Keratinocyte (primary cell): ENCODE measurements at regions not wholly inside any gene's neighbourhood (a gene's known extent, or its start where the extent isn't known, plus 50 kb on each side); places are given as distances from the start of the nearest gene placed in this dataset.

ENCODE experiments used
- DNase-seq: peaks from one replicate; pipeline ENCODE4 v3.0.0-alpha.2; 2011; ENCODE audit warnings: low read depth, missing footprints, low spot score
- FAIRE-seq: peaks from 2 replicates; lab custom pipeline; 2011; peaks lifted over from hg19 to GRCh38; lab: Jason Lieb, UNC
- H2AFZ ChIP-seq: 2 replicates; pipeline ENCODE4 v1.6.0; 2012; ENCODE audit warnings: low read length, control low read depth, inconsistent platforms; ENCODE audit not compliant: control insufficient read depth
- H3K27ac ChIP-seq: 2 replicates; pipeline ENCODE4 v1.5.1; 2011; ENCODE audit warnings: low read length; ENCODE audit not compliant: control insufficient read depth, insufficient read depth
- H3K27me3 ChIP-seq: 3 replicates; pipeline ENCODE4 v1.6.0; 2011; ENCODE audit warnings: low read length; ENCODE audit not compliant: control insufficient read depth, insufficient read depth; ENCODE audit errors: extremely low read depth
- H3K36me3 ChIP-seq, 2 experiments: 2 replicates in 1 of 2; 3 replicates in 1 of 2; pipeline ENCODE4 v1.5.1; 2011; ENCODE audit warnings: low read length in 2 of 2, mild to moderate bottlenecking in 1 of 2; ENCODE audit not compliant: control insufficient read depth in 2 of 2, insufficient read depth in 2 of 2; ENCODE audit errors: extremely low read depth in 1 of 2
- H3K4me1 ChIP-seq: 3 replicates; pipeline ENCODE4 v1.5.1; 2011; ENCODE audit warnings: low read length; ENCODE audit not compliant: control insufficient read depth, insufficient read depth; ENCODE audit errors: extremely low read depth
- H3K4me2 ChIP-seq: 3 replicates; pipeline ENCODE4 v1.6.0; 2011; ENCODE audit warnings: low read depth, low read length; ENCODE audit not compliant: control insufficient read depth, insufficient read depth; ENCODE audit errors: extremely low read depth
- H3K4me3 ChIP-seq, 3 experiments: fragments of 200-600 bp in 1 of 3; sonication (generic) in 1 of 3; 2 replicates in 2 of 3; 3 replicates in 1 of 3; pipeline ENCODE4 v1.5.1; 2011 to 2016; ENCODE audit warnings: low read length in 3 of 3, mild to moderate bottlenecking in 3 of 3, control low read depth in 2 of 3, inconsistent platforms in 1 of 3, low read depth in 1 of 3, mixed read lengths in 1 of 3, mixed run types in 1 of 3, moderate library complexity in 1 of 3; ENCODE audit not compliant: control insufficient read depth in 2 of 3, insufficient read depth in 2 of 3; ENCODE audit errors: extremely low read depth in 1 of 3
- H3K79me2 ChIP-seq: 2 replicates; pipeline ENCODE4 v1.6.0; 2012; ENCODE audit warnings: low read length; ENCODE audit not compliant: control insufficient read depth, insufficient read depth
- H3K9ac ChIP-seq: 3 replicates; pipeline ENCODE4 v1.6.0; 2011; ENCODE audit warnings: low read length; ENCODE audit not compliant: control insufficient read depth, insufficient read depth; ENCODE audit errors: extremely low read depth
- H3K9me1 ChIP-seq: 3 replicates; pipeline ENCODE4 v1.6.0; 2011; ENCODE audit warnings: low read length; ENCODE audit not compliant: control insufficient read depth, insufficient read depth; ENCODE audit errors: extremely low read depth
- H3K9me3 ChIP-seq: 2 replicates; pipeline ENCODE4 v1.5.1; 2012; ENCODE audit warnings: low read depth, low read length; ENCODE audit not compliant: control insufficient read depth
- H4K20me1 ChIP-seq: 3 replicates; pipeline ENCODE4 v1.6.0; 2011; ENCODE audit warnings: low read length; ENCODE audit not compliant: control insufficient read depth, insufficient read depth; ENCODE audit errors: extremely low read depth
- EZH2 ChIP-seq: IDR thresholded peaks from one replicate; pipeline ENCODE4 v1.6.1; 2012; ENCODE audit warnings: inconsistent platforms, mild to moderate bottlenecking, low read length, moderate library complexity
- dilution Hi-C: fragments of 300-500 bp; cut with MboI; formaldehyde crosslinking; loops from one replicate; pipeline ENCODE4 v1.7.0; 2020; ENCODE audit warnings: low sequenced_read_pairs; ENCODE audit not compliant: extremely low pct_ligation_motif_present
- TF ChIP-seq, protein P1 (sequence below), 3 experiments: IDR thresholded peaks in 1 of 3; conservative IDR thresholded peaks in 1 of 3; optimal IDR thresholded peaks in 1 of 3; 2 replicates in 2 of 3; 3 replicates in 1 of 3; pipeline versions ENCODE3 to v1.5.1; 2011; ENCODE audit warnings: low read length in 3 of 3, mild to moderate bottlenecking in 3 of 3, moderate library complexity in 2 of 3, control low read depth in 1 of 3, inconsistent platforms in 1 of 3; ENCODE audit not compliant: insufficient read depth in 2 of 3; ENCODE audit errors: extremely low read depth in 1 of 3

DNA sequence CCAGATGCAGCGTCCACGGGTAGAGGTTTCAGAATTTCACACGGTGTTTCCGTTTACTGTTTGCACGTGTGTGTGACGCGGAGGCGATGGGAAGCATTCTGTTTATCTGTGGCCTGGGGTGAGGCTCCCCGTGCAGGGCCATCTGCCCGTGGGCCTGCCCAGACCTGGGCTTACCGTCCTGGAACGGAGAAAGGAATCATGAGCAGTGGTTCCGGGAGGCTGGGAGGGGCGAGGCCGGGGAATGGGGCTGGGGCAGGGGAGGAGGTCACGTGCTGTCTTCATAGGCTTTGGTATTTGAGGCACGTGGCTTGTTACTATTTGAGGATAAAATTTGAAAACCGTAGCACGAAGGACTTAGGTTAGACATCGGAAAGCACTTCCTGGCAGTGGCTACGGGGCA, 77.9 kb downstream of the RTP5 start:
- H4K20me1 ChIP-seq, result no peaks in the 10 kb centered on the region
- no peaks in the 10 kb centered on the region for H3K4me1 ChIP-seq
- H3K79me2 ChIP-seq, result no peaks in the 10 kb centered on the region
- no peak overlapping the region for H3K27ac ChIP-seq
- H3K4me2 ChIP-seq, result no peak overlapping the region
- no peaks in the 10 kb centered on the region for H3K36me3 ChIP-seq
- FAIRE-seq (no peak), DNase-seq (no peak)
- no peak overlapping the region for H3K9ac ChIP-seq
- H3K4me3 ChIP-seq, result no peak overlapping the region
- no peaks in the 10 kb centered on the region for H3K9me3 ChIP-seq
- H3K27me3 ChIP-seq, result no peaks in the 10 kb centered on the region
- TF ChIP-seq EZH2, result no peak
- TF ChIP-seq, protein P1, sequence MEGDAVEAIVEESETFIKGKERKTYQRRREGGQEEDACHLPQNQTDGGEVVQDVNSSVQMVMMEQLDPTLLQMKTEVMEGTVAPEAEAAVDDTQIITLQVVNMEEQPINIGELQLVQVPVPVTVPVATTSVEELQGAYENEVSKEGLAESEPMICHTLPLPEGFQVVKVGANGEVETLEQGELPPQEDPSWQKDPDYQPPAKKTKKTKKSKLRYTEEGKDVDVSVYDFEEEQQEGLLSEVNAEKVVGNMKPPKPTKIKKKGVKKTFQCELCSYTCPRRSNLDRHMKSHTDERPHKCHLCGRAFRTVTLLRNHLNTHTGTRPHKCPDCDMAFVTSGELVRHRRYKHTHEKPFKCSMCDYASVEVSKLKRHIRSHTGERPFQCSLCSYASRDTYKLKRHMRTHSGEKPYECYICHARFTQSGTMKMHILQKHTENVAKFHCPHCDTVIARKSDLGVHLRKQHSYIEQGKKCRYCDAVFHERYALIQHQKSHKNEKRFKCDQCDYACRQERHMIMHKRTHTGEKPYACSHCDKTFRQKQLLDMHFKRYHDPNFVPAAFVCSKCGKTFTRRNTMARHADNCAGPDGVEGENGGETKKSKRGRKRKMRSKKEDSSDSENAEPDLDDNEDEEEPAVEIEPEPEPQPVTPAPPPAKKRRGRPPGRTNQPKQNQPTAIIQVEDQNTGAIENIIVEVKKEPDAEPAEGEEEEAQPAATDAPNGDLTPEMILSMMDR (optimal IDR thresholded peaks at IDR 0.05 in 1 of 3, IDR thresholded peaks at IDR 0.05 in 1 of 3, conservative IDR thresholded peaks at IDR 0.05 in 1 of 3; ENCODE audit: extremely low read depth in 1 of 3, insufficient read depth in 2 of 3, low read length in 3 of 3), result no peak
- no peak overlapping the region for H2AFZ ChIP-seq
- dilution Hi-C loops, result no loop called here
- H3K9me1 ChIP-seq, result no peaks in the 10 kb centered on the region

DNA sequence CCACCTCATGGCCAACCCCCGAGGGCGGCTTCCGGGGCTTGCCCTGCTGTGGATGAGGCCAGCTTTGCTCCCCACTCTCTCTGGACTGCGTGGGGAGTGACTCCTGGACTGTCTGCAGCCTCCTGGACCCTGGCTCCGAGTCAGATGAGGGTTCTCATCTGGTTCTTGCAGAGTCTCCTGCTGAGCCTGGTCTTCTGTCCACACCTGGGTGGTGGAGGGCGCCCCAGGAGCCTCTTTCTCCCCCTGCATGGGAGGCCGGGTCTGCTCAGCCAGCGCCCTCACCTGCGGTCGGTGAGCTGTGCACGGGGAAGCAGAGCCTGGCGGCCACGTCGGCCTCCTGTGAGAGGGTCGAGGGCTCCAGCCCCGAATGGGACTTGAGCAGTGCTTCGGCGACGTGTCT, 78.3 kb downstream of the RTP5 start:
- Histone ChIP-seq H3K27ac (no peak overlapping the region), H3K27me3 (no peaks in the 10 kb centered on the region), H3K9ac (no peak overlapping the region), H3K9me3 (no peaks in the 10 kb centered on the region), H3K9me1 (no peaks in the 10 kb centered on the region), H4K20me1 (no peaks in the 10 kb centered on the region), H2AFZ (no peak overlapping the region), H3K4me1 (no peaks in the 10 kb centered on the region), H3K4me3 (no peak overlapping the region), H3K79me2 (no peaks in the 10 kb centered on the region), H3K36me3 (no peaks in the 10 kb centered on the region), H3K4me2 (no peak overlapping the region)
- no peak for FAIRE-seq
- no peak for TF ChIP-seq EZH2
- TF ChIP-seq, protein P1 (optimal IDR thresholded peaks at IDR 0.05 in 1 of 3, IDR thresholded peaks at IDR 0.05 in 1 of 3, conservative IDR thresholded peaks at IDR 0.05 in 1 of 3; ENCODE audit: extremely low read depth in 1 of 3, insufficient read depth in 2 of 3, low read length in 3 of 3), result no peak
- no peak for DNase-seq
- dilution Hi-C loops, result no loop called here
